ENCODE measurements at regions not wholly inside any gene's neighbourhood (a gene's known extent, or its start where the extent isn't known, plus 50 kb on each side); places are given as distances from the start of the nearest gene placed in this dataset.

- Histone ChIP-seq H3K9me3 (ENCODE audit: control insufficient read depth, insufficient read depth, low read length) (no peaks in the 10 kb centered on the region), H3K27me3 (ENCODE audit: control insufficient read depth, insufficient read depth, low read length) (no peaks in the 10 kb centered on the region), H3K4me3 (ENCODE audit: low read depth, low read length) (no peak overlapping the region), H3K27ac (ENCODE audit: low read depth, low read length) (no peak overlapping the region)
- ChIA-PET CTCF (no interaction called here), POLR2A (no interaction called here)
- DNase-seq (ENCODE audit: low read depth, low spot score), result no peak
- no peak for TF ChIP-seq CTCF (IDR thresholded peaks at IDR 0.05; ENCODE audit: low read depth, low read length)
Measured at GRCh38 chr4:135605076-135605475, 1403.5 kb upstream of the PABPC4L start.

DNA sequence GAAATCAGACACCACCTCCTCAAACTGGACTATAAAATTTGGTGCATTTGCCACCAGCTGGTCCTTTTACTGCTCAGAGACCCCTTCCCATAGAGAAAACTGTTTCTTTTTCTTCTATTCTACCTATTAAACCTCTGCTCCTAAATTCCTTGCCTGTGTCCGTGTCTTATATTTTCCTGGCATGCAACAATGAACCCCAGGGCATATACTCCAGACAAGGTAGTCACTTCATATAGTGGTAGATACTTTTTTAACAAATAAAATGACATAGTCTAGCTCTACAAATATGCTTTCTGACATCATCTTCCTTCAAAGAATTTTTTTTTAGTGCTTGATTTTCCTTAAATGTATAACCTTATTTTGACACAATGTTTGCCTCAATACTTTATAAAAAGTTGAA is 1402.9 kb upstream of the PABPC4L start:
- CTCF ChIA-PET, result no interaction called here
- Histone ChIP-seq H3K9me3 (ENCODE audit: control insufficient read depth, insufficient read depth, low read length) (no peaks in the 10 kb centered on the region), H3K4me3 (ENCODE audit: low read depth, low read length) (no peak overlapping the region), H3K27ac (ENCODE audit: low read depth, low read length) (no peak overlapping the region), H3K27me3 (ENCODE audit: control insufficient read depth, insufficient read depth, low read length) (no peaks in the 10 kb centered on the region)
- POLR2A ChIA-PET, result no interaction called here
- no peak for TF ChIP-seq CTCF (IDR thresholded peaks at IDR 0.05; ENCODE audit: low read depth, low read length)
- DNase-seq (ENCODE audit: low read depth, low spot score), result no peak

DNA sequence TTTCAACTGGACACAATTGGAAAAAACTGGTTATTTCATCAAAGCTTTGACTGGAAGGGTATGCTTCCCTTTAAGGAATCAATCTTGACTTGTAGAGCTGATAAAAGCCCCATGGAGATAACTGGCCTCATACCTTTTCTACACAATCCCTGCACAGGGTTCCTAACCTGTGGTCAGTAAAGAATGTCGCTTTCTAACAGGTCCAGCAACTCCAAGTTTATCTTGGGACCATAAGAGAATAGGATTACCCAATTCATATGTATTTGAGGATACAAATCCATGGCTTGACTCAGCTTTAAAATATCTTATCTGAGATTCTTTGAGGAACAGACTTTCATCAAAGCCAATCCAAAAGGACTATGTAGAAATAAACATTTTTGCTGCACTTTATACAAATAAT is 1399.8 kb upstream of the PABPC4L start:
- CTCF ChIA-PET, result no interaction called here
- H3K4me3 ChIP-seq (ENCODE audit: low read depth, low read length), result no peak overlapping the region
- POLR2A ChIA-PET, result no interaction called here
- no peak for TF ChIP-seq CTCF (IDR thresholded peaks at IDR 0.05; ENCODE audit: low read depth, low read length)
- DNase-seq (ENCODE audit: low read depth, low spot score), result no peak
- H3K27ac ChIP-seq (ENCODE audit: low read depth, low read length), result no peak overlapping the region
- H3K27me3 ChIP-seq (ENCODE audit: control insufficient read depth, insufficient read depth, low read length), result no peaks in the 10 kb centered on the region
- no peaks in the 10 kb centered on the region for H3K9me3 ChIP-seq (ENCODE audit: control insufficient read depth, insufficient read depth, low read length)

DNA sequence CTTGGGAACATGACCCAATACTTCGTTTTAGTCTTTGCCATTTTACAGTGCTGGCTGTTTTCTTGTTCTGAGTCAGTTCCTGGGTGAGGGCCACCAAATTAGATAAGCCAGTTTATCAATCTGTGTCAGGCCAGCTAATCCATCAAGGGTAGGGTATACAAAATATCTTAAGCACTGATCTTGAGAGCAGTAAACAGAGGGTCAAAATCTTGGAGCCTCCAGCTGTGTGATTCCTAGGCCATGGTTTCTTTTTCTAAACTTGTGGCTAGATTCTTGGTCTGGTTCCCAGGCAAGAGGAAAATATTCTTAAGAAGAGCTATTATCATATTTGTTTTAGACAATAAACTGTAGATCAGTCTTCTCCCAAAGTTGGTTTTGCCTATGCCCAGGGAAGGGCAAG is 1396.6 kb upstream of the PABPC4L start:
- H3K4me3 ChIP-seq (ENCODE audit: low read depth, low read length), result no peak overlapping the region
- H3K27ac ChIP-seq (ENCODE audit: low read depth, low read length), result no peak overlapping the region
- DNase-seq (ENCODE audit: low read depth, low spot score), result no peak
- no peak for TF ChIP-seq CTCF (IDR thresholded peaks at IDR 0.05; ENCODE audit: low read depth, low read length)
- ChIA-PET POLR2A (no interaction called here), CTCF (no interaction called here)
- no peaks in the 10 kb centered on the region for H3K9me3 ChIP-seq (ENCODE audit: control insufficient read depth, insufficient read depth, low read length)
- no peaks in the 10 kb centered on the region for H3K27me3 ChIP-seq (ENCODE audit: control insufficient read depth, insufficient read depth, low read length)

DNA sequence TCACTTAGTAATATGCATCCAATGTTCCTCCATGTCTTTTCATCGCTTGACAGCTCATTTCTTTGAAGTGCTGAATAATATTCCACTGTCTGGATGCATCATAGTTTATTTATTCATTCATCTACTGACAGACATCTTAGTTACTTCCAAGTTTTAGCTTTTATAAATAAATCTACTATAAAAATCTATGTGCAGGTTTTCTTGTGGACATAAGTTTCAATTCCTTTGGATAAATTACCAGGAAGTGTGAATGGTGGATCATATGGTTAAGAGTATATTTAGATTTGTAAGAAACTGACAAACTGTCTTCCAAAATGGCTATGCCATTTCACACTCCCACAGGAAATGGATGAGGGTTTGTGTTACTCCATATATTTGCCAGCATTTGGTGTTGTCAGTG is 1392.9 kb upstream of the PABPC4L start:
- DNase-seq (ENCODE audit: low read depth, low spot score), result no peak
- Histone ChIP-seq H3K27ac (ENCODE audit: low read depth, low read length) (no peak overlapping the region), H3K27me3 (ENCODE audit: control insufficient read depth, insufficient read depth, low read length) (no peaks in the 10 kb centered on the region), H3K4me3 (ENCODE audit: low read depth, low read length) (no peak overlapping the region), H3K9me3 (ENCODE audit: control insufficient read depth, insufficient read depth, low read length) (no peaks in the 10 kb centered on the region)
- POLR2A ChIA-PET, result no interaction called here
- CTCF ChIA-PET, result no interaction called here
- TF ChIP-seq CTCF (IDR thresholded peaks at IDR 0.05; ENCODE audit: low read depth, low read length), result no peak
